Vagina (tissue), 2 donors: ENCODE measurements at regions not wholly inside any gene's neighbourhood (a gene's known extent, or its start where the extent isn't known, plus 50 kb on each side); places are given as distances from the start of the nearest gene placed in this dataset.

Source experiments
- DNase-seq, 2 donors: peaks; one replicate each; pipeline ENCODE4 v3.0.0-alpha.2; 2017; ENCODE audit errors: extremely low spot score in 2 of 2
- H3K27ac ChIP-seq: fragments of 200-600 bp; sonication (generic); one replicate; pipeline ENCODE4 v1.5.1; 2019
- H3K27me3 ChIP-seq: fragments of 200-600 bp; sonication (generic); one replicate; pipeline ENCODE4 v1.5.1; 2019
- H3K36me3 ChIP-seq, 2 donors: fragments of 200-600 bp; sonication (generic); one replicate each; pipeline ENCODE4 v1.5.1; 2017 to 2019
- H3K4me1 ChIP-seq: fragments of 200-600 bp; sonication (generic); one replicate; pipeline ENCODE4 v1.5.1; 2019
- H3K4me3 ChIP-seq, 2 donors: fragments of 200-600 bp; sonication (generic); 1 replicate in 1 of 2; 2 replicates in 1 of 2; pipeline ENCODE4 v1.5.1; 2016 to 2019
- H3K9me3 ChIP-seq: fragments of 200-600 bp; sonication (generic); one replicate; pipeline ENCODE4 v1.5.1; 2019
- POLR2A ChIP-seq, 2 donors: fragments of 450-650 bp; IDR thresholded peaks; one replicate each; pipeline ENCODE4 v1.6.1; 2017; ENCODE audit warnings: antibody characterized with exemption in 2 of 2, mild to moderate bottlenecking in 2 of 2, moderate library complexity in 2 of 2
- POLR2AphosphoS5 ChIP-seq, 2 donors: sonication (generic); formaldehyde crosslinking; IDR thresholded peaks; one replicate each; pipeline ENCODE4 v1.9.0; 2017; ENCODE audit warnings: antibody characterized with exemption in 2 of 2, mild to moderate bottlenecking in 2 of 2, low read depth in 1 of 2; ENCODE audit not compliant: insufficient read depth in 1 of 2
- intact Hi-C: fragments of 100-400 bp; cut with DNase I; formaldehyde crosslinking; loops from one replicate; pipeline ENCODE4 v1.15.1; 2023
- TF ChIP-seq, protein P1 (sequence below), 3 experiments: fragments of 450-650 bp in 2 of 3; fragments of 200-600 bp in 1 of 3; sonication (generic) in 1 of 3; IDR thresholded peaks; one replicate each; pipeline ENCODE4 v1.5.1; 2017 to 2019; ENCODE audit warnings: antibody characterized with exemption in 3 of 3, mild to moderate bottlenecking in 2 of 3, moderate library complexity in 2 of 3

- TF ChIP-seq POLR2AphosphoS5 (IDR thresholded peaks at IDR 0.05; ENCODE audit: insufficient read depth in 1 of 2, low read depth in 1 of 2) (no peak), POLR2A (IDR thresholded peaks at IDR 0.05) (no peak)
- TF ChIP-seq, protein P1, sequence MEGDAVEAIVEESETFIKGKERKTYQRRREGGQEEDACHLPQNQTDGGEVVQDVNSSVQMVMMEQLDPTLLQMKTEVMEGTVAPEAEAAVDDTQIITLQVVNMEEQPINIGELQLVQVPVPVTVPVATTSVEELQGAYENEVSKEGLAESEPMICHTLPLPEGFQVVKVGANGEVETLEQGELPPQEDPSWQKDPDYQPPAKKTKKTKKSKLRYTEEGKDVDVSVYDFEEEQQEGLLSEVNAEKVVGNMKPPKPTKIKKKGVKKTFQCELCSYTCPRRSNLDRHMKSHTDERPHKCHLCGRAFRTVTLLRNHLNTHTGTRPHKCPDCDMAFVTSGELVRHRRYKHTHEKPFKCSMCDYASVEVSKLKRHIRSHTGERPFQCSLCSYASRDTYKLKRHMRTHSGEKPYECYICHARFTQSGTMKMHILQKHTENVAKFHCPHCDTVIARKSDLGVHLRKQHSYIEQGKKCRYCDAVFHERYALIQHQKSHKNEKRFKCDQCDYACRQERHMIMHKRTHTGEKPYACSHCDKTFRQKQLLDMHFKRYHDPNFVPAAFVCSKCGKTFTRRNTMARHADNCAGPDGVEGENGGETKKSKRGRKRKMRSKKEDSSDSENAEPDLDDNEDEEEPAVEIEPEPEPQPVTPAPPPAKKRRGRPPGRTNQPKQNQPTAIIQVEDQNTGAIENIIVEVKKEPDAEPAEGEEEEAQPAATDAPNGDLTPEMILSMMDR (IDR thresholded peaks at IDR 0.05): no peak
- H3K9me3 ChIP-seq: no peaks in the 10 kb centered on the region
- H3K27me3 ChIP-seq: no peaks in the 10 kb centered on the region
- H3K36me3 ChIP-seq: no peaks in the 10 kb centered on the region
- intact Hi-C loops: no loop called here
- no peaks in the 10 kb centered on the region for H3K4me1 ChIP-seq
- DNase-seq: no peak
- H3K27ac ChIP-seq: no peak overlapping the region
- H3K4me3 ChIP-seq: no peak overlapping the region
These were observed 249.4 kb upstream of the IRX1 start for GRCh38 chr5:3346111-3346820.

- TF ChIP-seq POLR2A (IDR thresholded peaks at IDR 0.05) (no peak), POLR2AphosphoS5 (IDR thresholded peaks at IDR 0.05; ENCODE audit: insufficient read depth in 1 of 2, low read depth in 1 of 2) (no peak)
- TF ChIP-seq, protein P1 (IDR thresholded peaks at IDR 0.05): no peak
- no peaks in the 10 kb centered on the region for H3K36me3 ChIP-seq
- no peak for DNase-seq
- intact Hi-C loops: no loop called here
- H3K27ac ChIP-seq: no peak overlapping the region
- H3K9me3 ChIP-seq: no peaks in the 10 kb centered on the region
- no peaks in the 10 kb centered on the region for H3K27me3 ChIP-seq
- no peak overlapping the region for H3K4me3 ChIP-seq
- H3K4me1 ChIP-seq: no peaks in the 10 kb centered on the region
These were observed 250.4 kb upstream of the IRX1 start for GRCh38 chr5:3345195-3345594.

- no peaks in the 10 kb centered on the region for H3K9me3 ChIP-seq
- no peak for DNase-seq
- H3K36me3 ChIP-seq: no peaks in the 10 kb centered on the region
- no peaks in the 10 kb centered on the region for H3K4me1 ChIP-seq
- H3K4me3 ChIP-seq: no peak overlapping the region
- H3K27ac ChIP-seq: no peak overlapping the region
- TF ChIP-seq, protein P1 (IDR thresholded peaks at IDR 0.05): no peak
- no peak for TF ChIP-seq POLR2A (IDR thresholded peaks at IDR 0.05)
- no peak for TF ChIP-seq POLR2AphosphoS5 (IDR thresholded peaks at IDR 0.05; ENCODE audit: insufficient read depth in 1 of 2, low read depth in 1 of 2)
- intact Hi-C loops: no loop called here
- no peaks in the 10 kb centered on the region for H3K27me3 ChIP-seq
These were observed 251.0 kb upstream of the IRX1 start for GRCh38 chr5:3344671-3345070.

- Histone ChIP-seq H3K27me3 (no peaks in the 10 kb centered on the region), H3K4me3 (no peak overlapping the region), H3K4me1 (no peaks in the 10 kb centered on the region), H3K27ac (no peak overlapping the region), H3K36me3 (no peaks in the 10 kb centered on the region), H3K9me3 (no peaks in the 10 kb centered on the region)
- no peak for TF ChIP-seq POLR2AphosphoS5 (IDR thresholded peaks at IDR 0.05; ENCODE audit: insufficient read depth in 1 of 2, low read depth in 1 of 2)
- no peak for TF ChIP-seq POLR2A (IDR thresholded peaks at IDR 0.05)
- TF ChIP-seq, protein P1 (IDR thresholded peaks at IDR 0.05): no peak
- intact Hi-C loops: no loop called here
- DNase-seq: no peak
These were observed 251.7 kb upstream of the IRX1 start for GRCh38 chr5:3343911-3344310.

GRCh38 chr5:3343211-3343610 is 252.4 kb upstream of the IRX1 start:
- DNase-seq: no peak
- H3K4me3 ChIP-seq: no peak overlapping the region

More at GRCh38 chr5:3343211-3343610, 252.4 kb upstream of the IRX1 start:
- no peaks in the 10 kb centered on the region for H3K4me1 ChIP-seq
- intact Hi-C loops: no loop called here
- no peaks in the 10 kb centered on the region for H3K9me3 ChIP-seq
- H3K27ac ChIP-seq: no peak overlapping the region
- H3K36me3 ChIP-seq: no peaks in the 10 kb centered on the region
- TF ChIP-seq, protein P1 (IDR thresholded peaks at IDR 0.05): no peak
- no peak for TF ChIP-seq POLR2AphosphoS5 (IDR thresholded peaks at IDR 0.05; ENCODE audit: insufficient read depth in 1 of 2, low read depth in 1 of 2)
- no peak for TF ChIP-seq POLR2A (IDR thresholded peaks at IDR 0.05)
- H3K27me3 ChIP-seq: no peaks in the 10 kb centered on the region
